ENCODE measurements at regions not wholly inside any gene's neighbourhood (a gene's known extent, or its start where the extent isn't known, plus 50 kb on each side); places are given as distances from the start of the nearest gene placed in this dataset.
"Not testable (repeated sequence)": the region's sequence is repeated elsewhere in the genome, so short reads cannot be mapped to it uniquely, and the experiment has no call there.

GRCh38 chr1:185681034-185681633 is 53.1 kb upstream of the HMCN1 start:
- no peak for DNase-seq (ENCODE audit: low read depth)

- DNase-seq (ENCODE audit: low read depth): no peak
Observed at GRCh38 chr1:185680453-185680852, 53.7 kb upstream of the HMCN1 start.

GRCh38 chr1:185679220-185679619 is 55.0 kb upstream of the HMCN1 start:
- DNase-seq (ENCODE audit: low read depth): no peak

- no peak for DNase-seq (ENCODE audit: low read depth)
Observed at GRCh38 chr1:185676969-185677368, 57.2 kb upstream of the HMCN1 start.

- no peak for DNase-seq (ENCODE audit: low read depth)
Observed at GRCh38 chr1:185674201-185674600, 60.0 kb upstream of the HMCN1 start.

- no peak for DNase-seq (ENCODE audit: low read depth)
Observed at GRCh38 chr1:185672719-185673360, 61.4 kb upstream of the HMCN1 start.

- no peak for DNase-seq (ENCODE audit: low read depth)
Observed at GRCh38 chr1:185670187-185670627, 64.0 kb upstream of the HMCN1 start.

GRCh38 chr1:185668013-185668412 is 66.2 kb upstream of the HMCN1 start:
- DNase-seq (ENCODE audit: low read depth): no peak

- DNase-seq (ENCODE audit: low read depth): no peak
Observed at GRCh38 chr1:185666582-185666981, 67.6 kb upstream of the HMCN1 start.

GRCh38 chr1:185663771-185664296 is 70.4 kb upstream of the HMCN1 start:
- no peak for DNase-seq (ENCODE audit: low read depth)

GRCh38 chr1:185663332-185663731 is 70.9 kb upstream of the HMCN1 start:
- DNase-seq (ENCODE audit: low read depth): no peak

GRCh38 chr1:185661971-185662370 is 72.2 kb upstream of the HMCN1 start:
- no peak for DNase-seq (ENCODE audit: low read depth)

GRCh38 chr1:185656663-185657062 is 77.5 kb upstream of the HMCN1 start:
- DNase-seq (ENCODE audit: low read depth): no peak

- no peak for DNase-seq (ENCODE audit: low read depth)
Observed at GRCh38 chr1:185654952-185655314, 79.3 kb upstream of the HMCN1 start.

GRCh38 chr1:185654199-185654951 is 79.8 kb upstream of the HMCN1 start:
- DNase-seq (ENCODE audit: low read depth): no peak

- DNase-seq (ENCODE audit: low read depth): no peak
Observed at GRCh38 chr1:185653615-185654014, 80.6 kb upstream of the HMCN1 start.

- DNase-seq (ENCODE audit: low read depth): no peak
Observed at GRCh38 chr1:185652348-185652747, 81.8 kb upstream of the HMCN1 start.

- DNase-seq (ENCODE audit: low read depth): no peak
Observed at GRCh38 chr1:185650602-185651230, 83.5 kb upstream of the HMCN1 start.

- DNase-seq (ENCODE audit: low read depth): no peak
Observed at GRCh38 chr1:185648858-185649589, 85.2 kb upstream of the HMCN1 start.

GRCh38 chr1:185647597-185648267 is 86.5 kb upstream of the HMCN1 start:
- DNase-seq (ENCODE audit: low read depth): not testable (repeated sequence)

GRCh38 chr1:185646202-185646683 is 87.9 kb upstream of the HMCN1 start:
- DNase-seq (ENCODE audit: low read depth): no peak
